ENCODE measurements at regions not wholly inside any gene's neighbourhood (a gene's known extent, or its start where the extent isn't known, plus 50 kb on each side); places are given as distances from the start of the nearest gene placed in this dataset.
A peak's percentile ranks its signal among the peaks of the same experiment; 100 is the strongest.

DNA sequence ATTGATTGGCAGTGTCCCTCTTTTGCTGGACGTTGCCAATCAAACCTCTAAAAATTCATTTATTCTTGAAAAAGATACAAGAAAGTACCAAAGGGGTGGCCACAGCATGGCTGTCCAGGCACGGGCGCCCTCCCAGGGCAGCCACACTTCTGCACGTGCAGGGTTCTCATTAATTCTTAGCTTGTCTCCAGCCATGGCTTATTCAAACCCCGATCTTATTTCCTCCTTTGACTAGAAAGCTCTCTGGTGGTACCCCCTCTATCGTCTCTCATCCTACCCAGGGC lies 123.9 kb downstream of the CTTN start:
- WGBS (ENCODE audit: insufficient coverage) = 66% methylated on average over 6 of the region's 6 CpGs
- no peak for DNase-seq
- no peaks in the 10 kb centered on the region for H3K36me3 ChIP-seq (ENCODE audit: control insufficient read depth, insufficient read depth, low read length)

DNA sequence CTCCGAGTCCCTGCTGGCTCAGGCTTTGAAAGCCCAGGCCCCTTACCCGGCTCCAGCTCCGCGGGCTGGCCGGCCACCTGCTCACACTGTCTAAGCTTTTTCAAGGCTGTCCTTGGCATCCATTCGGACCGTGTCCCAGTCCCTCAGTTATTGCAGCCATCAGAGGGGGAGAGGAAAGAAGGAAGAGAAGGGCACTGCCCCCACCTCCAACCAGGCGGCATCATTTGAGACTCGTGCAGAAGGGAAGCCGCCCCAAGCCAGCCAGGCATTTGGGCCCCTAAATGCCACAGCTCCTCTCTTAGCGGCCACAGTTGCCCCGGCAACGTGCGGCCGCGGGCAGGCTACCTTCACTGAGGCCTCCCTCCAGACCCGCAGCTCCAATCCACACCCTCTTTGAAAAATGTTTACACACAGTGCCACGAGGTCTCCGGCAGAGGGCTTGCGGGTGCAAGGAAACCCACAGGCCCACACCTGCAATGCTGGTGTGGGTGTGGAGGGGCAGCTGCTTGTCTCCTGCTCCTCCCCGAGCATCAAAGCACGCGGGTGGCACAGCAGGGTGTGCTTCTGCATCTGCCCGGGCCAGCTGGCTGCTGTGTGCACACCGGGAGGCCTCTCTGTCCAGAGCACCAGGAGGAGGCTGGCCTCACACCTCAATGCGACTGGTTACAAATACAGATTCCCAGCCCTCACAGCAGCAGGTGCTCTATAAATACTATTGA lies 124.4 kb downstream of the CTTN start:
- no peak overlapping the region for H3K4me3 ChIP-seq (ENCODE audit: low read length)
- H3K4me1 ChIP-seq (ENCODE audit: control insufficient read depth, insufficient read depth, low read length) = peaks cover 35% of the 10 kb centered on the region
- H3K27me3 ChIP-seq (ENCODE audit: control insufficient read depth, insufficient read depth, low read length) = peaks cover 28% of the 10 kb centered on the region
- no peaks in the 10 kb centered on the region for H3K9me3 ChIP-seq (replicated peaks; ENCODE audit: control insufficient read depth, low read depth, low read length)
- WGBS (ENCODE audit: insufficient coverage) = 34% methylated on average over 6 of the region's 26 CpGs
- H3K36me3 ChIP-seq (ENCODE audit: control insufficient read depth, insufficient read depth, low read length) = no peaks in the 10 kb centered on the region
- H3K27ac ChIP-seq (ENCODE audit: low read length) = no peak overlapping the region
- no peak for DNase-seq

More for the DNA sequence above, 123.9 kb downstream of the CTTN start:
- Histone ChIP-seq H3K4me3 (ENCODE audit: low read length) (no peak overlapping the region), H3K9me3 (replicated peaks; ENCODE audit: control insufficient read depth, low read depth, low read length) (no peaks in the 10 kb centered on the region), H3K27ac (ENCODE audit: low read length) (no peak overlapping the region), H3K27me3 (ENCODE audit: control insufficient read depth, insufficient read depth, low read length) (peaks cover 30% of the 10 kb centered on the region), H3K4me1 (ENCODE audit: control insufficient read depth, insufficient read depth, low read length) (peaks cover 34% of the 10 kb centered on the region)

GRCh38 chr11:70523384-70524095 lies 125.2 kb downstream of the CTTN start:
- Histone ChIP-seq H3K36me3 (ENCODE audit: control insufficient read depth, insufficient read depth, low read length) (no peaks in the 10 kb centered on the region), H3K27ac (ENCODE audit: low read length) (no peak overlapping the region), H3K9me3 (replicated peaks; ENCODE audit: control insufficient read depth, low read depth, low read length) (no peaks in the 10 kb centered on the region), H3K4me3 (ENCODE audit: low read length) (no peak overlapping the region), H3K27me3 (ENCODE audit: control insufficient read depth, insufficient read depth, low read length) (peaks cover 25% of the 10 kb centered on the region), H3K4me1 (ENCODE audit: control insufficient read depth, insufficient read depth, low read length) (peaks cover 35% of the 10 kb centered on the region)
- WGBS (ENCODE audit: insufficient coverage) = 66% methylated on average over 10 of the region's 15 CpGs
- no peak for DNase-seq

DNA sequence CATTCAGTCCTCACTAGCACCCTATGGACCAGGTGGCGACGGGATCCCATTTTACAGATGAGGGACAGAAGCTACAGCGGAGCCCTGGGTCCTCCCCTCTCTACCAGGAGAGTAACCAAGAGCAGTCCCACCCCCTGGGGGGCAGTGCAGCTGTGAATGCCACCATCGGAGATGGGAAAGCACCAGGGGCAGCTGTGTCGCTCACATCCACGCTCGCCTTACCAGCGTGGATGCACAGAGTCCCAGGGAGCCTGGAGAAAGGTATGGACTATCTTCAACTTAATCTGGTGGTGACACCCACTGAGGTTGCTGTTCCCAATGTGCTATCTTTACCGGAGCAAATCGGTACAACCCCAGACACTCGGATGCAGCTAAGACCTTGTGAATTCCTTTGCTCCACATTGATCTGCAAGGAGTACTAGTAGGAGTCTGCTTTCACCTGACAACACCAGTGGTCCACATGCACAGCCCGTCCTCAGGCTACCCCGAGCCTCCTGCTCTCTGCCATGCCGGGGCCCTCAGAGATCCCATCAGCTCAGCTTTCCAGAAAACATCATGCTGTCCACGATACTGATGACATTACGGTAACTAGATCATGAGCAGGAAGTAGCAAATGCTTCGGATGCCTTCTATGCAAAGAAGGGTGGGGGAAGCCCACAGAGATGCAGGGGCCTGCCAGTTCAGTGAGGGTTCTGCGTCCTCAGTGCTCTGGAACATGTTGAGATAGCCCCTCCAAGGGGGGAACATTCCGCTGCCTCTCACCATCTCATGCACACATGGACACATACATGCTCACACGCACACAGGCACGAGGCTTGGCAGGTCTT lies 126.0 kb downstream of the CTTN start:
- Histone ChIP-seq H3K4me3 (ENCODE audit: low read length) (no peak overlapping the region), H3K27ac (ENCODE audit: low read length) (no peak overlapping the region), H3K4me1 (ENCODE audit: control insufficient read depth, insufficient read depth, low read length) (peaks cover 35% of the 10 kb centered on the region), H3K9me3 (replicated peaks; ENCODE audit: control insufficient read depth, low read depth, low read length) (no peaks in the 10 kb centered on the region), H3K27me3 (ENCODE audit: control insufficient read depth, insufficient read depth, low read length) (peaks cover 25% of the 10 kb centered on the region), H3K36me3 (ENCODE audit: control insufficient read depth, insufficient read depth, low read length) (no peaks in the 10 kb centered on the region)
- DNase-seq = no peak
- WGBS (ENCODE audit: insufficient coverage) = 52% methylated on average over 13 of the region's 21 CpGs

DNA sequence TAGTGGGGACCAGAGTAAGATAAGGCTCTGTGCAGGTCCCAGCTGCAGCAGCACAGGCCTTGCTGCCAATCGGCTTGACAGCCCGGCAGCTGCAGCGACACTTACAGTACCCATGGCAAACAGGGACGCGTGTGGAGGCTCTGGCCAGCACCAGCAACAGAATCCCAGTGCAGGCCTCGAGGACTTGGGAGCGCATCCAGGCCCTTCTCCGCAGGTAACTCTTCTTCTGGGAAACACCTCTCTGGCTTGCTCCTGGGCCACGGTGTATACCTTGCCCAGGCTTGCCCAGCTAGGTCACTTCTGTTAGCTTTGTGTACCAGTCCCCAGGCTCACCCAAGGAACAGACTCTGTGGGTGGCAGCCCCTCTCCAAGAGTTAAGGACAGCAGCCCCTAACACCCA lies 126.7 kb downstream of the CTTN start:
- H3K36me3 ChIP-seq (ENCODE audit: control insufficient read depth, insufficient read depth, low read length) = no peaks in the 10 kb centered on the region
- peaks cover 35% of the 10 kb centered on the region for H3K4me1 ChIP-seq (ENCODE audit: control insufficient read depth, insufficient read depth, low read length)
- DNase-seq = peak; percentile 53
- H3K9me3 ChIP-seq (replicated peaks; ENCODE audit: control insufficient read depth, low read depth, low read length) = no peaks in the 10 kb centered on the region
- 64% methylated on average over 9 of the region's 9 CpGs for WGBS (ENCODE audit: insufficient coverage)
- H3K4me3 ChIP-seq (ENCODE audit: low read length) = no peak overlapping the region
- H3K27me3 ChIP-seq (ENCODE audit: control insufficient read depth, insufficient read depth, low read length) = peaks cover 25% of the 10 kb centered on the region
- no peak overlapping the region for H3K27ac ChIP-seq (ENCODE audit: low read length)

- Histone ChIP-seq H3K9me3 (replicated peaks; ENCODE audit: control insufficient read depth, low read depth, low read length) (no peaks in the 10 kb centered on the region), H3K4me3 (ENCODE audit: low read length) (no peak overlapping the region), H3K36me3 (ENCODE audit: control insufficient read depth, insufficient read depth, low read length) (no peaks in the 10 kb centered on the region), H3K4me1 (ENCODE audit: control insufficient read depth, insufficient read depth, low read length) (peaks cover 35% of the 10 kb centered on the region), H3K27ac (ENCODE audit: low read length) (no peak overlapping the region), H3K27me3 (ENCODE audit: control insufficient read depth, insufficient read depth, low read length) (peaks cover 25% of the 10 kb centered on the region)
- 97% methylated on average over 6 of the region's 7 CpGs for WGBS (ENCODE audit: insufficient coverage)
- DNase-seq = no peak
Measured at GRCh38 chr11:70525466-70525865, 127.1 kb downstream of the CTTN start.

DNA sequence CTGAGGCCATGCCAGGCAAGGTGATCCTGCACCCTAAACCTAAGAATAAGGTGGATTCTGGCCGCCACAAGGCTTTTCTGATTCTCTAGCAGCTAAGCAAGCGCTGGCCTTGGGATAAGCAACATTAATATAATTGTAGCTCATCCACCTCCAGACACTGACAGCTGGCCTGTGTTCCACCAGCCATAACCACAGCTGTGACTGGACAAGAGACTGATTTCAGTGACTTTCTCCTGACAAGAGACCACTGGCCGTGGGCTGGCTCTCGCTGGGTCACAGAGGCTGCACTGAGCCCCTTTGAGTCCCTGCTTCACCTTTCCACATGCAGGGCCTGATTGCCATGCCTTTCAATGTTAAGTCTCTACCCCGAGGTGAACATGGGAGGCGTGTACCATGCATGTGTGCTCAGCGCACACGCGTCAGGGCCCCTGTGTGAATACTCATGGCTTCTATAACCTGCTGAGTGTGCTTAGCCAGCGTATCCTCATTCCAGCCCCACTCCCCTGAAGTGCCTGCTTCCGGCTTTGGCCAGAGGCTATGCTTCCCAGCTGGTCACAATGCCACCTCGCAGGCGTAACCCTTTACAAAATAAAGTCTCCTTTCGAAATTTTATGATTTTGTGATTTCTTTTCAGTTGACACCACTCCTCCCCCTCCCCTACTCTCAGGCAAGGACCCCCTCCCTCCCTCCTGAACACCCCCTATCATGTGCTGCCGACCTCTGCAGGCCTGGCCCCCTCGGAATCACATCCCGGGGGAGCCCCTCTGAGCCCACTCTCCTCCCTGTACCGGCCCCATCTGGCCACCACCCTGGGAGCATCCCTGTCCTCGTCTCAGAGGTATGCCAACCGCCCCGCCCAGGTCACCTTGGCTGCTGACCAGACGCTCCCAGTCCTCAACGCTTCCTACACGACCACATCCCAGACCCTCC lies 128.1 kb downstream of the CTTN start:
- Histone ChIP-seq H3K9me3 (replicated peaks; ENCODE audit: control insufficient read depth, low read depth, low read length) (no peaks in the 10 kb centered on the region), H3K36me3 (ENCODE audit: control insufficient read depth, insufficient read depth, low read length) (no peaks in the 10 kb centered on the region), H3K4me3 (ENCODE audit: low read length) (no peak overlapping the region), H3K27me3 (ENCODE audit: control insufficient read depth, insufficient read depth, low read length) (peaks cover 22% of the 10 kb centered on the region), H3K4me1 (ENCODE audit: control insufficient read depth, insufficient read depth, low read length) (peaks cover 38% of the 10 kb centered on the region), H3K27ac (ENCODE audit: low read length) (no peak overlapping the region)
- 65% methylated on average over 19 of the region's 24 CpGs for WGBS (ENCODE audit: insufficient coverage)
- DNase-seq = no peak

DNA sequence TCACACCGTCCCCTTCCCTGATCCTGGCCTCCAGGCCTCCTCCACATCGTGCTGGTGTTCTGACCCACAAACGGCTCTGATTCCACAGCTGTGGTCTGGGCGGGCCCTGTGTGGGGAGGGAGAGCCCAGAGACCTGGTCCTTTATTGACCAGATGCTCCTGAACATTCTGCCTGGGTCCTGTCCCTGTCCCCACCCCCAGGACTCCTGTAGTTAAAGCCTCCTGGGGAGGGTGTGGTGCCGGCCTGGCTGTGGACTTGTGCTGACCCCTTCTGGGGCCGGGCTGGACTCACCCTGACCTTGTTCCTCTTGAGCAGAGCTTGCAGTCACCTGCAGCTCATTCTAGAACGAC lies 128.7 kb downstream of the CTTN start:
- 43% methylated on average over 2 of the region's 7 CpGs for WGBS (ENCODE audit: insufficient coverage)
- no peaks in the 10 kb centered on the region for H3K9me3 ChIP-seq (replicated peaks; ENCODE audit: control insufficient read depth, low read depth, low read length)
- no peak for DNase-seq
- peaks cover 43% of the 10 kb centered on the region for H3K4me1 ChIP-seq (ENCODE audit: control insufficient read depth, insufficient read depth, low read length)
- H3K27me3 ChIP-seq (ENCODE audit: control insufficient read depth, insufficient read depth, low read length) = peaks cover 16% of the 10 kb centered on the region
- H3K36me3 ChIP-seq (ENCODE audit: control insufficient read depth, insufficient read depth, low read length) = no peaks in the 10 kb centered on the region
- no peak overlapping the region for H3K27ac ChIP-seq (ENCODE audit: low read length)
- H3K4me3 ChIP-seq (ENCODE audit: low read length) = no peak overlapping the region

DNA sequence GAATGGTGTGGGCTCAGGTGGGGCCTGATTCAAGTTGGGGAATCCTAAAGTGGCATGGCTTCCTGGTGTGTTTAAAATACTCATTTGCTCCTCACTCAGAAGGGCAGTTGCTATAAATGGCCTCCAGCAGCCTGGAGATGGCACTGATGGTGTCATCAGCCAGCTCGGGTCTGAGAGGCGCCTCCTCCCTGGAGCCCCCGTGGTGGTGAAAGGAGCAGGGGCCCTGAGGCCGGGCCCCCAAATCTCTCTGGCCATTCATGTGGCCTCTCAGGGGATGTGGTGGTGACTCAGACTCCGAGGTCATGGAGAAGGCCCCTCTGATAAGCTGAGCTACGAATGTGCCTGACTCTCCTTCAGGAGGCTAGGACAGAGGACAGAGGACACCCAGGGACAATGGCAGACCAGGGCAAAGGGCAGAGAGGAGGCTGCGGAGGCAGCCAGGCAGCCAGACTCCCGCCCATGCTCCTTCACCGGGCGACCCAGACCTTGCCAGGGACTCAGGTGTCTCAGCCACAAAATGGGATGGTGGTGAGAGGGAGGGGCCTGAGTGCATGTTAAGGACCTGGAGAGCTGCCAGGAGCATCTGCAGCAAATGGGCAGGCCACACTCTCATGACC lies 129.2 kb downstream of the CTTN start:
- Histone ChIP-seq H3K27me3 (ENCODE audit: control insufficient read depth, insufficient read depth, low read length) (peaks cover 12% of the 10 kb centered on the region), H3K4me1 (ENCODE audit: control insufficient read depth, insufficient read depth, low read length) (peaks cover 44% of the 10 kb centered on the region), H3K36me3 (ENCODE audit: control insufficient read depth, insufficient read depth, low read length) (no peaks in the 10 kb centered on the region), H3K4me3 (ENCODE audit: low read length) (no peak overlapping the region), H3K9me3 (replicated peaks; ENCODE audit: control insufficient read depth, low read depth, low read length) (no peaks in the 10 kb centered on the region), H3K27ac (ENCODE audit: low read length) (no peak overlapping the region)
- 87% methylated on average over 10 of the region's 10 CpGs for WGBS (ENCODE audit: insufficient coverage)
- DNase-seq = no peak
